HG02588 (cell line): ENCODE measurements at regions not wholly inside any gene's neighbourhood (a gene's known extent, or its start where the extent isn't known, plus 50 kb on each side); places are given as distances from the start of the nearest gene placed in this dataset.
"Not testable (repeated sequence)": the region's sequence is repeated elsewhere in the genome, so short reads cannot be mapped to it uniquely, and the experiment has no call there.

Experiments used
- ATAC-seq: cut with Tn5 transposase; IDR thresholded peaks from one replicate; pipeline ENCODE4 v1.9.1; 2021; ENCODE audit warnings: mild to moderate bottlenecking, moderate library complexity; ENCODE audit not compliant: unreplicated experiment

- no peak for ATAC-seq
Observed at GRCh38 chr21:38900499-38900898, 94.8 kb downstream of the ETS2 start.

DNA sequence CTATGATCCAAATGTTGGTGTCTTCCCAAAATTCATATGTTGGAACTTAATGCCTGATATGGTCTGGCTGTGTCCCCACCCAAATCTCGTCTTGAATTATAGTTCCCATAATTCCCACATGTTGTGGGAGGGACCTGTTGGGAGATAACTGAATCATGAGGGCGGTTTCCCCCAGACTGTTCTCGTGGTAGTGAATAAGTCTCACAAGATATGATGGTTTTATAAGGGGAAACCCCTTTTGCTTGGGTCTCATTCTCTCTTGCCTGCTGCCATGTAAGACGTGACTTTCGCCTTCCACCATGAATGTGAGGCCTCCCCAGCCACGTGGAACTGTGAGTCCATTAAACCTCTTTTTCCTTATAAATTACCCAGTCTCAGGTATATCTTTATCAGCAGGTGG, 94.3 kb downstream of the ETS2 start:
- not testable (repeated sequence) for ATAC-seq

DNA sequence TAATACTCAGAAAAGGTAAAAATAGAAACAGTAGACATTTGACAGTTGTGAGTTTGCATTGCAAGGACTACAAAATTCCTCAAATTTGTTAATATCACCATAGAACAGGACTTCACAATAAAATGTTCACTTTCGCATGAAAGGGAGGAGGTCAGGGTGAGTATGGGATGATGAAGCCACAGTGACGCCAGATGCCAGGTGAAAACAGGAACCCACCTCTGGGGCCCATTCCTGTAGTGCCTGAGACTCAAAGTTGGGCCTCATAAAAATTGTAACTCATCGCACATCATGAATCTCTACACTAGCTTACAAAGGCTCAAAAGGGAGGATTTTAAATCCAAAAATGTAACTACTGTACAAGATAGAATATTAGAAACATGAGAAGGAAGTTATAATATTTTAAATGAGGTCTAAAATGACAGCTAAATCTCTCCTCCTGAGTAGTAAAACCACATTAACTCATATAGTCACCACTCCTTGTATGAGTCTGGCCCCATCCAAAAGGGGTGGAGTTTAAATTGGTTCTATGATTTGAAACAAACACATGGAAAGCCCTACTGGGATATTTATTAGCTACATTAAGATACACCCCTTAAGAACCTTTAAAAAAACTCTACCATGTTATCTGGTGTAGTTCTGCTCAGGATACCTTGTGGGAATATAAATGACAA, 93.7 kb downstream of the ETS2 start:
- ATAC-seq: no peak

DNA sequence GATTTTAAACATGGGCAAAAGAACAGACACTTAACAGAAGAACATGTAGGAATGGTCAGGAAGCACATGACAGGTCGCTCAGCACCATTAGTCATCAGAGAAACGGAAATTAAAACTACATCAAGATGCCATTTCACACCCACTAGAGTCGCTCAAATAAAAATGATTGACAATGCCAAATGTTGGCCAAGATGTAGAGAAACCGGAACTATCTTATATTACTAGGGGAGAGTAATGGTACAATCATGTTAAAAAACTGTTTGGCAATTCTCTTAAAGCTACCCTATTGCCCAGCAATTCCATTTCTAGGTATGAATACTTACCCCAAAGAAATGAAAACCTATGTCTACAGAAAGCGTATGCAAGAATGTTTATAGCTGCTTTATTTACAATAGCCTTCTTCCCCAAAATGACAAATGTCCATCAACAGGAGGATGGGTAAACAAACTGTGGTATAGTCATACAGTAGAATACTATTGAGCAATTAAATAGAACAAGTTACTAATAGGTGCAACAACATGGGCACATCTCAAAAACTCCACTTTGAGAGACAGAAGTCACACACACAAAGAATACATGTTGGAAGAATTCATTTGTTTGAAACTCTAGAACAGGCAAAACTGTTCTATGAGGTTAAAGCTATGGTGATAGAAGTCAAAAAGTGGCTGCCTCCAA, 92.8 kb downstream of the ETS2 start:
- ATAC-seq: no peak

GRCh38 chr21:38897532-38898421, 92.0 kb downstream of the ETS2 start:
- ATAC-seq: no peak

- ATAC-seq: no peak
Observed at GRCh38 chr21:38894899-38895298, 89.2 kb downstream of the ETS2 start.

- no peak for ATAC-seq
Observed at GRCh38 chr21:38888991-38889561, 83.3 kb downstream of the ETS2 start.

DNA sequence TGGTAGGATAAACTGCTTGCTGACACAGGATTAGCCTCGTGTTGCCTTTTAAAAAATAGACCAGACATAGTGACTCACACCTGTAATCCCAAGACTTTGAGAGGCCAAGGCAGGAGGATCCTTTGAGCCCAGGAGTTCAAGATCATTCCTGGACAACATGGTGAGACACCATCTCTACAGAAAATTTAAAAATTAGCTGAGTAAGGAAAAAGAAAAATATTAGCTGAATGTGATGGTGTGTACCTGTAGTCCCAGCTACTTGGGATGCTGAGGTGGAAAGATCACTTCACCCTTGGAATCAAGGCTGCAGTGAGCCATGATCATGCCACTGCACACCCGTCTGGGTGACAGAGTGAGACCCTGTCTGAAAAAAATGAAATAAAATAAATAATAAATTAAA, 82.0 kb downstream of the ETS2 start:
- ATAC-seq: no peak

- no peak for ATAC-seq
Observed at GRCh38 chr21:38887062-38887686, 81.4 kb downstream of the ETS2 start.

DNA sequence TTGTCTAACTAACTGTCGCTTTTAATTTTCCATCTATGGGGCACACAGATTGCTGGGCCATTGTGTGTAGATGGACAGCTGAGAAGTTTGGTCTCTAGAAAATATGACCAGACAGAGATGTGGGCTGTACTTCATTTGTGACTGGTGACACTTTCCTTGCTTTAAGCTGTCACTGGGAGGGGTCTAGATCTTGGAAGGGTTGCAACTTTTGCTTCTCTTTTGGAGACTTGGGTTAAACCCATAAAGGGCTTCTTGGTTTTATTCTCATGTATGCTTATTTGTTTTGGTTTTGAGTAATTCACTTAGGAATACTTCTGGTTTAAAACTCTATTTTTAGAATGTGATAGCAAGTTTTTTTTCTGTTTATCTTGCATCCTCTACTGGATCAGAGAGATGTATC, 80.2 kb downstream of the ETS2 start:
- ATAC-seq: no peak

DNA sequence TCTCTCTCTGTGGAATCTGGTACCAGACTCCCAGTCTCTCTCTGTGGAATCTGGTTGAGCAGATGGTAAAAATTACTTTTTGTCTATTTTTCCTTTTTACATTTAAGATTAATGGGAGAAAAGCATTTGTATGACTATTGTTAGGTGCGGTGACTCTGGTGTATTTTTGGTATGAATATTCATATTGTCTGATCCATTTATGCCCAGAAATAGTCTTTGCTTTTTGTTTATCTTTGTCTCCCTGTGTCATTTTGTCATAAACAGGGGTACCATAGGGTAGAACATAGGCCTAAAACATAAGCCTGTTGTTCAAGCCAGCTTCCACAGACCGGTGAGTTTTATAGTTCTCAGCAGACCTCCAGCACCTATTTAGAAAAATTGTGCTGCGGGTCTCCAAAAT, 78.7 kb downstream of the ETS2 start:
- ATAC-seq: no peak

GRCh38 chr21:38883142-38883541, 77.4 kb downstream of the ETS2 start:
- no peak for ATAC-seq

DNA sequence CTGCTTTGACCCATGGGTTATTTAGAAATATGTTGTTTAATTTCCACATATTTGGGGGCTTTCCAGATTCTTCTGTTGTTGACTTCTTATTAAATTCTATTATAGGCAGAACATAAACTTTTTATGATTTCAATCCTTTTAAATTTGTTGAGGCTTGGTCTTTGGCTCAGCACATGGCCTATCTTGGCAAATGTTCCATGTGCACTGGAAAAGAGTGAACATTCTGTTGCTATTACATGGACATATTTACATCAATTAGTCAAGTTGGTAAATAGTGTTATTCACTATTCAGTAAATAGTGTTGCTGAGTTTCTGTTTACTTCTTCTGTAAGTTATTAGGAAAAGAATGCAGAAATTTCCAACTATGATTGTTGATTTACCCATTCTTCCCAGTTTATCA, 75.4 kb downstream of the ETS2 start:
- no peak for ATAC-seq

GRCh38 chr21:38880577-38880966, 74.8 kb downstream of the ETS2 start:
- ATAC-seq: no peak

- no peak for ATAC-seq
Observed at GRCh38 chr21:38879912-38880576, 74.3 kb downstream of the ETS2 start.

DNA sequence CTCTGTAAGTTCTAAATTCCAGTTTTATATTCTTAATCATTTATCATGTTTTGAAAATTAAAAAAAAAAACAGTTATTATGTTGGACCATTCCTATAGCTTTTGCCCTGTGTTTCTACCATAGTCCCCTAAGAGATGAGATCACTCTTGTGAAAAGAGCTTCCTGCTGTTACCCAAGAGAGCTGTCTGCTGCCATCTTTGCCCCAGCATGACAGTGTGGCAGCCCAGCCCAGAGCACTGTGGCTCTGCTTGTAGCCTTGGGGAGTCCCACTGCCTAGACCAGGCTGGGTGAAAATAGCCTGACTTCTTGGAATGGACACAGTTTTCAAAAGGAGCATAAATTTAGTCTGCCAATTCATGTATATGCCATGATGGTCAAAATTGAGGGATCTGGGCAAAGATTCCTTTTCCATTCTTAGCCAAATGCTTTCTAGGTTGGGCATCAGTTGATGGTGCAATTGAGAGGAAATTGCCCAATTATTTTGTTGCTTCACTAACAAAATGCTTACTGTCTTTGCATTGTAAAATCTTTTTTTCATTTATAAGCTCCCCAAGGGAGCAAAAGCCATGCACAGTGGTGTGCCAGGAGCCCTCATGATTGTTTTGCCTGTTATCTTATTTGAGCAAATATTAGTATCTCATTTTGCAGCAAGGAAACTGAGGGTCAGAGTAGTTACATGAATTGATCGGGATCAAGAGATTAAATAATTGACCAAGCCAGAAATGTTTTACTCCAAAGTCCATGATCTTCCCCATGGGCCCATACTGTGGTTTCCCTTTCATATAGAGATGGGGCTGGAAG, 72.8 kb downstream of the ETS2 start:
- no peak for ATAC-seq

DNA sequence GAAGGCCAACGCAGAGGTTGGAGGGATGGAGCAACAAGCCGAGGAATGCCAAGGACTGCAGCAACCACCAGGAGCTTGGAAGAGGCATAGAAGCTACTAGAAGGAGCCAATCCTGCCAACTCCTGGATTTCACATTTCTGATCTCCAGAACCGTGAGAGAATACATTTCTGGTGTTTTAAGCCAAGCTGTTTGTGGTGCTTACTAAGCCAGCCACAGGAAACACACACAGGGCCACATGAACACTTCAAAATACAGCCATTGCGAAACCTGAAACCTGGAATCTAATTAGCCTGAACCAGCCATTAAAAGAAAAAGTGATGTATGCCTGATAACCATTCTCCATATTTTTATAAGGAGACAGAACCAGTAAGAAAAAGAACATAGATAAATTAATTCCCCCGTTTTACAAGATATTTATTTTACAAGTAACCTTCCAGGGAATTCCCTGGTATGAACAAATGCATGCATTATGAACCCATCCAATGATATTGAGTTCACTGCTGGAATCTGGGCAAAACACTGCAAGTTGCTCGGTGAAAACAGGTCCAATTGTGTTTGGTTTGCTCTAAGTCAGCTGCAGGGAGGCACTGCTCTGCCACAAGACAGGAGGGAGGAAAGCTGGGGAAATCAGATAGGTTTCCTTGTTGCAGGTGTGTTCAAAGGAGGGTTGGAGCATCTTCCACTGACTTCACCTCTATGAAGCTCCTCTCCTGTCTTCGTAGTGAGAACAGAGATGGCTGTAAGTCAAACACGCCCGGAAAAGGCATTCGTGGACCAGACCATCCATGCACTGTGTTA, 70.2 kb downstream of the ETS2 start:
- no peak for ATAC-seq
